ENCODE measurements at regions not wholly inside any gene's neighbourhood (a gene's known extent, or its start where the extent isn't known, plus 50 kb on each side); places are given as distances from the start of the nearest gene placed in this dataset.

GRCh38 chr5:147177125-147177840, 57.5 kb upstream of the STK32A start (continued):
- no peak for TF ChIP-seq GRHL2 (CRISPR knock-in tag; IDR thresholded peaks at IDR 0.05; ENCODE audit: insufficient replicate concordance, severe bottlenecking)
- no peak for TF ChIP-seq IRF1 (CRISPR knock-in tag; IDR thresholded peaks at IDR 0.05)

- Mint-ChIP-seq H3K4me1 (no peaks in the 10 kb centered on the region), H3K4me3 (no peak overlapping the region), H3K9me3 (no peaks in the 10 kb centered on the region), H3K36me3 (no peaks in the 10 kb centered on the region), H3K27ac (no peak overlapping the region), H3K27me3 (ENCODE audit: low read depth) (no peaks in the 10 kb centered on the region; the same call in 1 of the 2 replicates)
- no peak for DNase-seq (ENCODE audit: low spot score)
- no peak for TF ChIP-seq TEAD4 (CRISPR knock-in tag; IDR thresholded peaks at IDR 0.05)
- no peak for TF ChIP-seq ZNF121 (CRISPR knock-in tag; IDR thresholded peaks at IDR 0.05)
- TF ChIP-seq RELA (CRISPR knock-in tag; IDR thresholded peaks at IDR 0.05; ENCODE audit: borderline replicate concordance): no peak
- no peak for TF ChIP-seq ESRRA (CRISPR knock-in tag; IDR thresholded peaks at IDR 0.05; ENCODE audit: borderline replicate concordance)
- no peak for TF ChIP-seq JUN (CRISPR knock-in tag; IDR thresholded peaks at IDR 0.05)
- no peak for TF ChIP-seq ZNF281 (CRISPR knock-in tag; IDR thresholded peaks at IDR 0.05)
- no peak for TF ChIP-seq ZNF423 (CRISPR knock-in tag; IDR thresholded peaks at IDR 0.05)
- TF ChIP-seq ATF3 (CRISPR knock-in tag; conservative IDR thresholded peaks at IDR 0.05): no peak
- no peak for TF ChIP-seq IRF1 (CRISPR knock-in tag; IDR thresholded peaks at IDR 0.05)
- TF ChIP-seq SMAD3 (CRISPR knock-in tag; IDR thresholded peaks at IDR 0.05; ENCODE audit: borderline replicate concordance): no peak
- no peak for TF ChIP-seq OVOL2 (CRISPR knock-in tag; IDR thresholded peaks at IDR 0.05; ENCODE audit: borderline replicate concordance)
- POLR2A ChIA-PET: no interaction called here
- CTCF ChIA-PET: interaction anchor here (1.4 to 2.3 kb wide), 2 partner anchors 9 to 646 kb away, joined by 4 to 32 read pairs; no protein-coding TSS in a partner anchor
- ATAC-seq: no peak
These were observed 55.2 kb upstream of the STK32A start for GRCh38 chr5:147179562-147180147.

GRCh38 chr5:147180751-147181150, 54.1 kb upstream of the STK32A start:
- ChIA-PET POLR2A (no interaction called here), CTCF (interaction anchor here (2.3 kb wide), 1 partner anchor 8 kb away, joined by 32 read pairs; no protein-coding TSS in a partner anchor)
- no peaks in the 10 kb centered on the region; the same call in 1 of the 2 replicates for H3K9me3 Mint-ChIP-seq
- H3K36me3 Mint-ChIP-seq: no peaks in the 10 kb centered on the region
- H3K4me3 Mint-ChIP-seq: no peak overlapping the region
- no peaks in the 10 kb centered on the region for H3K4me1 Mint-ChIP-seq
- ATAC-seq (no peak), DNase-seq (ENCODE audit: low spot score) (no peak)
- no peaks in the 10 kb centered on the region; the same call in 1 of the 2 replicates for H3K27me3 Mint-ChIP-seq (ENCODE audit: low read depth)
- H3K27ac Mint-ChIP-seq: no peak overlapping the region
- TF ChIP-seq ERG (CRISPR knock-in tag; IDR thresholded peaks at IDR 0.05) (no peak), TEAD1 (CRISPR knock-in tag; IDR thresholded peaks at IDR 0.05) (no peak), IRF1 (CRISPR knock-in tag; IDR thresholded peaks at IDR 0.05) (no peak), ZNF416 (CRISPR knock-in tag; IDR thresholded peaks at IDR 0.05) (no peak), MYBL2 (CRISPR knock-in tag; IDR thresholded peaks at IDR 0.05) (no peak), ZNF396 (CRISPR knock-in tag; IDR thresholded peaks at IDR 0.05; ENCODE audit: borderline replicate concordance) (no peak), SP1 (CRISPR knock-in tag; conservative IDR thresholded peaks at IDR 0.05) (no peak), EMX1 (CRISPR knock-in tag; IDR thresholded peaks at IDR 0.05) (no peak), PREB (CRISPR knock-in tag; IDR thresholded peaks at IDR 0.05; ENCODE audit: borderline replicate concordance) (no peak)

Data from WTC11 (cell line).